Hepatocyte (in vitro differentiated cells): ENCODE measurements at regions not wholly inside any gene's neighbourhood (a gene's known extent, or its start where the extent isn't known, plus 50 kb on each side); places are given as distances from the start of the nearest gene placed in this dataset.
"Not testable (repeated sequence)": the region's sequence is repeated elsewhere in the genome, so short reads cannot be mapped to it uniquely, and the experiment has no call there.

ENCODE experiments used
- DNase-seq: peaks from one replicate; pipeline ENCODE4 v3.0.0-alpha.2; 2016; ENCODE audit warnings: low spot score
- H2AFZ ChIP-seq: fragments of 200-600 bp; sonication (generic); 2 replicates; pipeline ENCODE4 v1.6.0; 2016; ENCODE audit warnings: antibody characterized with exemption, mild to moderate bottlenecking
- H3K27ac ChIP-seq: fragments of 200-600 bp; sonication (generic); 2 replicates; pipeline ENCODE4 v1.5.1; 2016; ENCODE audit warnings: mild to moderate bottlenecking
- H3K27me3 ChIP-seq: fragments of 200-600 bp; sonication (generic); 2 replicates; pipeline ENCODE4 v1.6.1; 2016
- H3K36me3 ChIP-seq: fragments of 200-600 bp; sonication (generic); replicated peaks from 2 replicates; pipeline ENCODE4 v1.5.1; 2016; ENCODE audit warnings: low read depth; ENCODE audit not compliant: insufficient read depth
- H3K4me1 ChIP-seq: fragments of 200-600 bp; sonication (generic); 2 replicates; pipeline ENCODE4 v1.5.1; 2016; ENCODE audit warnings: mild to moderate bottlenecking, moderate library complexity; ENCODE audit not compliant: insufficient read depth
- H3K4me2 ChIP-seq: fragments of 200-600 bp; sonication (generic); 2 replicates; pipeline ENCODE4 v1.6.0; 2016
- H3K4me3 ChIP-seq: fragments of 200-600 bp; sonication (generic); 2 replicates; pipeline ENCODE4 v1.5.1; 2016; ENCODE audit warnings: mild to moderate bottlenecking
- H3K79me2 ChIP-seq: fragments of 200-600 bp; sonication (generic); 2 replicates; pipeline ENCODE4 v1.6.0; 2017; ENCODE audit warnings: mild to moderate bottlenecking
- H3K9me2 ChIP-seq: fragments of 200-600 bp; sonication (generic); replicated peaks from 2 replicates; pipeline ENCODE4 v1.6.0; 2017; ENCODE audit warnings: mild to moderate bottlenecking; ENCODE audit not compliant: insufficient read depth
- H3K9me3 ChIP-seq: fragments of 200-600 bp; sonication (generic); 2 replicates; pipeline ENCODE4 v1.5.1; 2016; ENCODE audit warnings: low read depth, mild to moderate bottlenecking
- H4K20me1 ChIP-seq: fragments of 200-600 bp; sonication (generic); 2 replicates; pipeline ENCODE4 v1.6.0; 2016; ENCODE audit warnings: mild to moderate bottlenecking; ENCODE audit not compliant: insufficient read depth, poor library complexity, severe bottlenecking
- EZH2 ChIP-seq: fragments of 200-600 bp; sonication (generic); IDR thresholded peaks from 2 replicates; pipeline ENCODE4 v1.6.1; 2016; ENCODE audit warnings: antibody characterized with exemption, mild to moderate bottlenecking, borderline replicate concordance
- EZH2phosphoT487 ChIP-seq: fragments of 200-600 bp; sonication (generic); IDR thresholded peaks from one replicate; pipeline ENCODE4 v1.6.1; 2018; ENCODE audit warnings: antibody characterized with exemption, mild to moderate bottlenecking, low read depth, moderate library complexity; ENCODE audit not compliant: unreplicated experiment, severe bottlenecking
- WGBS: methylation state at CpG from one replicate; pipeline ENCODE4 v1.1.6; 2016; ENCODE audit warnings: low lambda C conversion rate; ENCODE audit errors: missing lambda C conversion rate; 5-methylcytosine and 5-hydroxymethylcytosine counted together
- TF ChIP-seq, protein P1 (sequence below): fragments of 200-600 bp; sonication (generic); IDR thresholded peaks from 2 replicates; pipeline ENCODE4 v1.5.1; 2016; ENCODE audit warnings: antibody characterized with exemption, mild to moderate bottlenecking; ENCODE audit not compliant: poor library complexity

GRCh38 chr3:191020730-191021396, 158.4 kb upstream of the GMNC start:
- H3K9me2 ChIP-seq, result no peaks in the 10 kb centered on the region
- H4K20me1 ChIP-seq, result no peaks in the 10 kb centered on the region
- TF ChIP-seq, protein P1, sequence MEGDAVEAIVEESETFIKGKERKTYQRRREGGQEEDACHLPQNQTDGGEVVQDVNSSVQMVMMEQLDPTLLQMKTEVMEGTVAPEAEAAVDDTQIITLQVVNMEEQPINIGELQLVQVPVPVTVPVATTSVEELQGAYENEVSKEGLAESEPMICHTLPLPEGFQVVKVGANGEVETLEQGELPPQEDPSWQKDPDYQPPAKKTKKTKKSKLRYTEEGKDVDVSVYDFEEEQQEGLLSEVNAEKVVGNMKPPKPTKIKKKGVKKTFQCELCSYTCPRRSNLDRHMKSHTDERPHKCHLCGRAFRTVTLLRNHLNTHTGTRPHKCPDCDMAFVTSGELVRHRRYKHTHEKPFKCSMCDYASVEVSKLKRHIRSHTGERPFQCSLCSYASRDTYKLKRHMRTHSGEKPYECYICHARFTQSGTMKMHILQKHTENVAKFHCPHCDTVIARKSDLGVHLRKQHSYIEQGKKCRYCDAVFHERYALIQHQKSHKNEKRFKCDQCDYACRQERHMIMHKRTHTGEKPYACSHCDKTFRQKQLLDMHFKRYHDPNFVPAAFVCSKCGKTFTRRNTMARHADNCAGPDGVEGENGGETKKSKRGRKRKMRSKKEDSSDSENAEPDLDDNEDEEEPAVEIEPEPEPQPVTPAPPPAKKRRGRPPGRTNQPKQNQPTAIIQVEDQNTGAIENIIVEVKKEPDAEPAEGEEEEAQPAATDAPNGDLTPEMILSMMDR, result no peak
- TF ChIP-seq EZH2phosphoT487 (no peak), EZH2 (no peak)
- no peaks in the 10 kb centered on the region for H3K9me3 ChIP-seq
- no peaks in the 10 kb centered on the region for H3K27me3 ChIP-seq
- no peak overlapping the region for H3K4me2 ChIP-seq
- 77% methylated on average over 2 of the region's 2 CpGs for WGBS
- no peak overlapping the region for H2AFZ ChIP-seq
- H3K4me1 ChIP-seq, result no peaks in the 10 kb centered on the region
- H3K36me3 ChIP-seq, result no peaks in the 10 kb centered on the region
- no peak overlapping the region for H3K27ac ChIP-seq
- H3K79me2 ChIP-seq, result no peaks in the 10 kb centered on the region
- no peak overlapping the region for H3K4me3 ChIP-seq
- DNase-seq, result no peak

DNA sequence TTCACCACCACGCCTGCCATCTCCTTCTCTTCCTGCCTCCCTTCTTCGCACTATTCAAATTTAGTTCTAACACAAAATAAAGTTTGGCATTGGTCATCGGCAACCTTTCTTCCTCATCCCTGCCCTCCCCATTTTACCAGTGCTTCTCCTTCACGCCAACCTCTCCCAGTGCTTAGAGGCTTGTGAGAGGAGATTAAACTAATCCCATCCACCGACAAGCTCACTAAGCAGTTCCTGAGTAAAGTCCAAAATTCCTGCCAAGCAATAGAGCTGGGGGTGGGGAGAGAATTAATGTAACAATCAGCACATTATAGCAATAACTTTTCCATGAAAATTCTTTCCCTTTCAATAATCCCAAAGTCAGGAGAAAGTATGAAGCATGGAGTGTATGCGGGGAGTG, 157.4 kb upstream of the GMNC start:
- Histone ChIP-seq H3K9me2 (no peaks in the 10 kb centered on the region), H3K27ac (no peak overlapping the region), H2AFZ (no peak overlapping the region), H3K36me3 (no peaks in the 10 kb centered on the region), H3K27me3 (no peaks in the 10 kb centered on the region), H4K20me1 (no peaks in the 10 kb centered on the region), H3K4me1 (no peaks in the 10 kb centered on the region), H3K4me3 (no peak overlapping the region), H3K4me2 (no peak overlapping the region), H3K79me2 (no peaks in the 10 kb centered on the region), H3K9me3 (no peaks in the 10 kb centered on the region)
- 71% methylated on average over 6 of the region's 6 CpGs for WGBS
- DNase-seq, result no peak
- TF ChIP-seq EZH2phosphoT487 (no peak), EZH2 (no peak)
- TF ChIP-seq, protein P1, result no peak

DNA sequence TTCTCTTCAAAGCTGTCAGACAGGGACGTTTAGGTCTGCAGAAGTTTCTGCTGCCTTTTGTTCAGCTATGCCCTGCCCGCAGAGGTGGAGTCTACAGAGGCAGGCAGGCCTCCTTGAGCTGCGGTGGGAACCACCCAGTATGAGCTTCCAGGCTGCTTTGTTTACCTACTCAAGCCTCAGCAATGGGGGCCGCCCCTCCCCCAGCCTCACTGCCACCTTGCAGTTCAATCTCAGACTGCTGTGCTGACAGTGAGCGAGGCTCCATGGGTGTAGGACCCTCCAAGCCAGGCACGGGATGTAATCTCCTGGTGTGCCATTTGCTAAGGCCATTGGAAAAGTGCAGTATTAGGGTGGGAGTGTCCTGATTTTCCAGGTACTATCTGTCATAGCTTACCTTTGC, 153.5 kb upstream of the GMNC start:
- H3K27me3 ChIP-seq, H2AFZ ChIP-seq, H3K4me2 ChIP-seq, H3K9me3 ChIP-seq, DNase-seq, H4K20me1 ChIP-seq, H3K36me3 ChIP-seq, H3K4me3 ChIP-seq, H3K79me2 ChIP-seq, H3K9me2 ChIP-seq, H3K27ac ChIP-seq, H3K4me1 ChIP-seq: not testable (repeated sequence)
- WGBS, result 74% methylated on average over 6 of the region's 6 CpGs

DNA sequence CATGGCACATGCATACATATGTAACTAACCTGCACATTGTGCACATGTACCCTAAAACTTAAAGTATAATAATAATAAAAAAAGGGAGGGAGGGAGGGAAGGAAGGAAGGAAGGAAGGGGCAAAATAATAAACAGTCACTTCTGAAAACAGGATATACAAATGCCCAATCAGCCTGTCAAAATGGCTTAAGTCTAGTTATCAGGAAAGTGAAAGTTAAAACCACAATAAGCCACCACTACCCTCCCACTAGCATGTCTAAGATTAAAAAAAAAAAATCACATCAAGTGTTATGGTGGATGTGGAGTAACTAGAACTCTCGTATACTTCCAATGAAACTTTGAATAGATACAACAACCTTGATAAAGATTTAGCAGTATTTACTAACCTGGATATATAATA, 145.6 kb upstream of the GMNC start:
- Histone ChIP-seq H3K27ac (no peak overlapping the region), H3K9me3 (no peaks in the 10 kb centered on the region), H3K79me2 (no peaks in the 10 kb centered on the region), H3K36me3 (no peaks in the 10 kb centered on the region), H3K27me3 (no peaks in the 10 kb centered on the region), H4K20me1 (no peaks in the 10 kb centered on the region), H3K4me1 (no peaks in the 10 kb centered on the region), H3K9me2 (no peaks in the 10 kb centered on the region), H3K4me2 (no peak overlapping the region), H3K4me3 (no peak overlapping the region), H2AFZ (no peak overlapping the region)
- DNase-seq, result no peak
- TF ChIP-seq EZH2 (no peak), EZH2phosphoT487 (no peak)
- TF ChIP-seq, protein P1, result no peak
- WGBS, result 97% methylated on average over 1 of the region's 1 CpG
